ENCODE measurements at regions not wholly inside any gene's neighbourhood (a gene's known extent, or its start where the extent isn't known, plus 50 kb on each side); places are given as distances from the start of the nearest gene placed in this dataset.

- TF ChIP-seq GATA2 (IDR thresholded peaks at IDR 0.05; ENCODE audit: low read depth, low read length) (no peak), GATA3 (IDR thresholded peaks at IDR 0.05; ENCODE audit: low read depth, low read length) (no peak)
These were observed 75.1 kb upstream of the AFDN start for GRCh38 chr6:167751579-167752115.
